ENCODE measurements at regions not wholly inside any gene's neighbourhood (a gene's known extent, or its start where the extent isn't known, plus 50 kb on each side); places are given as distances from the start of the nearest gene placed in this dataset.

GRCh38 chrY:26408671-26409328 is 786.9 kb downstream of the CDY1 start:
- no peak overlapping the region for H3K27ac ChIP-seq
- no peak for DNase-seq

GRCh38 chrY:26409329-26409712 is 787.4 kb downstream of the CDY1 start:
- no peak overlapping the region for H3K27ac ChIP-seq
- no peaks in the 10 kb centered on the region for H3K36me3 ChIP-seq
- H3K27me3 ChIP-seq = no peaks in the 10 kb centered on the region
- no peaks in the 10 kb centered on the region for H3K9me3 ChIP-seq
- H3K4me3 ChIP-seq = no peak overlapping the region
- TF ChIP-seq POLR2A (IDR thresholded peaks at IDR 0.05) (no peak), CTCF (IDR thresholded peaks at IDR 0.05) (no peak)
- DNase-seq = no peak
- H3K4me1 ChIP-seq = no peaks in the 10 kb centered on the region

More at GRCh38 chrY:26408671-26409328, 786.9 kb downstream of the CDY1 start:
- H3K4me1 ChIP-seq = no peaks in the 10 kb centered on the region
- no peaks in the 10 kb centered on the region for H3K9me3 ChIP-seq
- no peaks in the 10 kb centered on the region for H3K36me3 ChIP-seq
- H3K4me3 ChIP-seq = no peak overlapping the region
- no peak for TF ChIP-seq CTCF (IDR thresholded peaks at IDR 0.05)
- TF ChIP-seq POLR2A (IDR thresholded peaks at IDR 0.05) = no peak
- no peaks in the 10 kb centered on the region for H3K27me3 ChIP-seq

Small RNAs in the stretch of these regions (small RNA-seq; reads per million reads assigned to genes)
- gene AC024067.1 (0 reads per million in 2 donors), gene RF00156 (0 reads per million in 2 donors), gene RNU6-1314P (0 reads per million in 2 donors)
